GM19351 (cell line): ENCODE measurements at regions not wholly inside any gene's neighbourhood (a gene's known extent, or its start where the extent isn't known, plus 50 kb on each side); places are given as distances from the start of the nearest gene placed in this dataset.

Experiments used
- ATAC-seq: cut with Tn5 transposase; IDR thresholded peaks from one replicate; pipeline ENCODE4 v1.9.1; 2021; ENCODE audit warnings: mild to moderate bottlenecking, moderate library complexity; ENCODE audit not compliant: unreplicated experiment

- no peak for ATAC-seq
Observed at GRCh38 chr3:83513051-83513450, 1445.7 kb upstream of the CADM2 start.

GRCh38 chr3:83513677-83514076, 1445.1 kb upstream of the CADM2 start:
- ATAC-seq = no peak

GRCh38 chr3:83514130-83514914, 1444.5 kb upstream of the CADM2 start:
- ATAC-seq = no peak

GRCh38 chr3:83515123-83515522, 1443.7 kb upstream of the CADM2 start:
- ATAC-seq = no peak

GRCh38 chr3:83523470-83524073, 1435.2 kb upstream of the CADM2 start:
- peak; percentile 88 for ATAC-seq

GRCh38 chr3:83524901-83525300, 1433.9 kb upstream of the CADM2 start:
- ATAC-seq = no peak

GRCh38 chr3:83559082-83559481, 1399.7 kb upstream of the CADM2 start:
- no peak for ATAC-seq

- ATAC-seq = no peak
Observed at GRCh38 chr3:83567935-83568334, 1390.9 kb upstream of the CADM2 start.

GRCh38 chr3:83581546-83581945, 1377.2 kb upstream of the CADM2 start:
- no peak for ATAC-seq

DNA sequence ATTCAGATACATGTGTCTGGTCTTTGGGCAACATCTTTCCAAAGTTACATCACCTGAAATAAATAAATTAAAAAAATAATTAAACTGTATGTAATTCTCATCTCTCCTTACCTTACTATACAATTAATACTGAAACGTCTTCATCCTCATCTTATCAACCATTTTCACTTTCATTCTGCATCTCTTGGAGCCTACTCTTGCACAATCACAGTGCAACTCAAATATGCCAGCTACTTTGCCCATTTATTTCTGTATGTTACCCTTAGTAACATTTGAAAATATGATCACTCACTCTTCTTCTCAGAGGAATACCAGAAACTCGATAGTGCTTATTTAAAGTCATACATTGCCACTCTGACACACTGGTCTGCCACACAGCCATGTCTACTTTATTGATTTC, 1357.1 kb upstream of the CADM2 start:
- ATAC-seq = no peak

GRCh38 chr3:83622526-83622925, 1336.3 kb upstream of the CADM2 start:
- ATAC-seq = no peak

- no peak for ATAC-seq
Observed at GRCh38 chr3:83625261-83625660, 1333.5 kb upstream of the CADM2 start.

- ATAC-seq = no peak
Observed at GRCh38 chr3:83628471-83628870, 1330.3 kb upstream of the CADM2 start.

- ATAC-seq = no peak
Observed at GRCh38 chr3:83632526-83632925, 1326.3 kb upstream of the CADM2 start.

DNA sequence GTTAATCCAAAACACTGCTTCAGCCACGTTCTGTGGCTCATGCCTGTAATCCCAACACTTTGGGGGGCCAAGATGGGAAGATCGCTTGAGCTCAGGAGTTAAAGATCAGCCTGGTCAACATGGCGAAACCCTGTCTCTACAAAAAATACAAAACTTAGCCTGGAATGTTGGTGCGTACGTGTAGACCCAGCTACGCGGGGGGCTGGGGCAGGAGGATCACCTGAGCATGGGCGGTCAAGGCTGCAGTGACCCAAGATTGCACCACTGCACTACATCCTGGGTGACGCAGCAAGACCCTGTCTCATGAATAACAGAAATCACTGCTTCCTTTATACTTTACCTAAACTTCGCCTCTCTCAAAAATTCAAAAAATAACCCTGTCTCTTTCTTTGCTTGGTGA, 1325.0 kb upstream of the CADM2 start:
- ATAC-seq = no peak

DNA sequence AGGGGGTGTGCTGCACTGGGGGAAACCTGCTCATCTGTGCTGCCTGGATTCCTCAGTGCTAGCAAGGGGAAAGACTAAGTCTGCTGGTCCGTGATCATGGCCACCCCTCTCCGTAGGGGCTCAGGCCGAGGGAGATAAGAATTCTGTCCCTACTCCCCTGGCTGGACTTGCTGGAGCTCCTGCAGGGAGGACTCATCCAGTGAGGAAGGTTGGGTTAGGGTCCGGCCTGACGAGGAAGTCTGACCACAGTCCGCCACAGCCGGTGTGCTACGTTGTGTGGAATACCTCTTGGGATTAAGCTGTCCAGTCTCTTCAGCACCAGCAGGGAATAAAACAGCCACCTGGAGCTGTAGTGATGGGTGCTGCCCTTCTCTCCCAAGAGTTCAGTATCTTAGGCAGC, 1309.1 kb upstream of the CADM2 start:
- ATAC-seq = no peak

DNA sequence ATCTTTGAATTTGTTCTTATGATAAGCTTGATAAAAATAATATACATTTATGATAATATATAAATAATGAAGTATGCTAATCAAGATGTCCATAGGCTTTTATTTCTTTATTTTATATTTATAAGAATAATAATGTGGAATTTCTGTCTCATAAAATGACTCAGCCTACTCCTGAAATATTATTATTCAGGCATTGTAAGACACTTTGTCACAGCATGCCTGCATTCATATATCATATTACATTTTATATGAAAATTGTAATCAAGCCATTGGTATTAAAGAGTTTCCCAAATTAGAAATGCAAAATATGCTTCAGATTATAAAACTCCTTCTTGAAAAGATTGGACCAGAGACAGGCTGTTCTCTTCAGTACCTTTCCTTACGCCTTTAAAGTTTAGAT, 1303.7 kb upstream of the CADM2 start:
- ATAC-seq = no peak

DNA sequence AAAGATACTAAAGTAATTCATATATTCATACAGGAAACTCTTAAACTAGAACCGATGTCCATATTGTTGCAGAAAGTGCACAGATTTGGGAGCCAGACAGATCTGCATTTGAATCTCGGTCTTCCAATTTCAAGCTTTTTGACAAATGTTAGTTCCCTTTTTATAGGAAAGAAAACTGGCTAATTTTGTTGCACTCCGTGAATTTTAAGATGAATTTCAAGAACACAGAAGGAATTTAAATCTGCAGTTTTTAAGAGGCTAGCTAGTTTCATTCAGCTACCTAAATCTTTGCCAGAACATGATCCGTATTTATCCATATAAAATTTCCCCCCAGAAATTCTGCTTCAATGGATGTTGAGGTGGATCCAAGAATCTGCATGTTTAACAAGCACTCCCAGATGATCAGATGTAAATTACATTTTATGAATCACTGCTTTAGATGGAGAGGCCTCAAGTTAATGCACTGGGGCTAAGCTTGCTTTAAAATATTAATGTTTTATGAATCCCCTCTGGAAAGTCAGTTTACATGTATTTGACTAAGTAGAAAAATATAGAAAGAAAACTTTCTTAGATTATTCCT, 1296.3 kb upstream of the CADM2 start:
- ATAC-seq = no peak

GRCh38 chr3:83670416-83670815, 1288.4 kb upstream of the CADM2 start:
- no peak for ATAC-seq

- no peak for ATAC-seq
Observed at GRCh38 chr3:83683937-83684598, 1274.7 kb upstream of the CADM2 start.

DNA sequence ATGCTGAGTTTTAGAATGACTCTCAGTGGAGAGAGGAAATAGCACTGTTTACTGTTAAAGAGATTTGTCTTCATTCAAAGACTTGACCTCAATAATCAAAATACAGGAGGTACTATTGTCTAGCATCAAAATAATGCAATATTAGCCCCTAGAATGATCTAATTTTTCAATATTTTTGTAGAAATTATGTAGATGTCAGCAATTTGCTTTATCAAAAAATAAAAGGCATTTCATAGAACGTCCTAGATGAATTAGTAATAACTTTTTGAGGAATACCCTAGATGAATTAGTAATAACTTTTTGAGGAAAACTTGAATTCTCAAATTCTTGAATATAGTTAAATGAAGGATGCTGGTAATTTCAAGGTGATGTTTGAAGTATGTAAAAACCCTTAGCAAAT, 1252.1 kb upstream of the CADM2 start:
- no peak for ATAC-seq

GRCh38 chr3:83715307-83715706, 1243.5 kb upstream of the CADM2 start:
- ATAC-seq = no peak
